Keratinocyte (primary cell): ENCODE measurements at regions not wholly inside any gene's neighbourhood (a gene's known extent, or its start where the extent isn't known, plus 50 kb on each side); places are given as distances from the start of the nearest gene placed in this dataset.

Source experiments
- DNase-seq: peaks from one replicate; pipeline ENCODE4 v3.0.0-alpha.2; 2011; ENCODE audit warnings: low read depth, missing footprints, low spot score
- FAIRE-seq: peaks from 2 replicates; lab custom pipeline; 2011; peaks lifted over from hg19 to GRCh38; lab: Jason Lieb, UNC
- H2AFZ ChIP-seq: 2 replicates; pipeline ENCODE4 v1.6.0; 2012; ENCODE audit warnings: low read length, control low read depth, inconsistent platforms; ENCODE audit not compliant: control insufficient read depth
- H3K27ac ChIP-seq: 2 replicates; pipeline ENCODE4 v1.5.1; 2011; ENCODE audit warnings: low read length; ENCODE audit not compliant: control insufficient read depth, insufficient read depth
- H3K27me3 ChIP-seq: 3 replicates; pipeline ENCODE4 v1.6.0; 2011; ENCODE audit warnings: low read length; ENCODE audit not compliant: control insufficient read depth, insufficient read depth; ENCODE audit errors: extremely low read depth
- H3K36me3 ChIP-seq, 2 experiments: 2 replicates in 1 of 2; 3 replicates in 1 of 2; pipeline ENCODE4 v1.5.1; 2011; ENCODE audit warnings: low read length in 2 of 2, mild to moderate bottlenecking in 1 of 2; ENCODE audit not compliant: control insufficient read depth in 2 of 2, insufficient read depth in 2 of 2; ENCODE audit errors: extremely low read depth in 1 of 2
- H3K4me1 ChIP-seq: 3 replicates; pipeline ENCODE4 v1.5.1; 2011; ENCODE audit warnings: low read length; ENCODE audit not compliant: control insufficient read depth, insufficient read depth; ENCODE audit errors: extremely low read depth
- H3K4me2 ChIP-seq: 3 replicates; pipeline ENCODE4 v1.6.0; 2011; ENCODE audit warnings: low read depth, low read length; ENCODE audit not compliant: control insufficient read depth, insufficient read depth; ENCODE audit errors: extremely low read depth
- H3K4me3 ChIP-seq, 3 experiments: fragments of 200-600 bp in 1 of 3; sonication (generic) in 1 of 3; 2 replicates in 2 of 3; 3 replicates in 1 of 3; pipeline ENCODE4 v1.5.1; 2011 to 2016; ENCODE audit warnings: low read length in 3 of 3, mild to moderate bottlenecking in 3 of 3, control low read depth in 2 of 3, inconsistent platforms in 1 of 3, low read depth in 1 of 3, mixed read lengths in 1 of 3, mixed run types in 1 of 3, moderate library complexity in 1 of 3; ENCODE audit not compliant: control insufficient read depth in 2 of 3, insufficient read depth in 2 of 3; ENCODE audit errors: extremely low read depth in 1 of 3
- H3K79me2 ChIP-seq: 2 replicates; pipeline ENCODE4 v1.6.0; 2012; ENCODE audit warnings: low read length; ENCODE audit not compliant: control insufficient read depth, insufficient read depth
- H3K9ac ChIP-seq: 3 replicates; pipeline ENCODE4 v1.6.0; 2011; ENCODE audit warnings: low read length; ENCODE audit not compliant: control insufficient read depth, insufficient read depth; ENCODE audit errors: extremely low read depth
- H3K9me1 ChIP-seq: 3 replicates; pipeline ENCODE4 v1.6.0; 2011; ENCODE audit warnings: low read length; ENCODE audit not compliant: control insufficient read depth, insufficient read depth; ENCODE audit errors: extremely low read depth
- H3K9me3 ChIP-seq: 2 replicates; pipeline ENCODE4 v1.5.1; 2012; ENCODE audit warnings: low read depth, low read length; ENCODE audit not compliant: control insufficient read depth
- H4K20me1 ChIP-seq: 3 replicates; pipeline ENCODE4 v1.6.0; 2011; ENCODE audit warnings: low read length; ENCODE audit not compliant: control insufficient read depth, insufficient read depth; ENCODE audit errors: extremely low read depth
- CTCF ChIP-seq, 3 experiments: IDR thresholded peaks in 1 of 3; conservative IDR thresholded peaks in 1 of 3; optimal IDR thresholded peaks in 1 of 3; 2 replicates in 2 of 3; 3 replicates in 1 of 3; pipeline versions ENCODE3 to v1.5.1; 2011; ENCODE audit warnings: low read length in 3 of 3, mild to moderate bottlenecking in 3 of 3, moderate library complexity in 2 of 3, control low read depth in 1 of 3, inconsistent platforms in 1 of 3; ENCODE audit not compliant: insufficient read depth in 2 of 3; ENCODE audit errors: extremely low read depth in 1 of 3
- EZH2 ChIP-seq: IDR thresholded peaks from one replicate; pipeline ENCODE4 v1.6.1; 2012; ENCODE audit warnings: inconsistent platforms, mild to moderate bottlenecking, low read length, moderate library complexity
- dilution Hi-C: fragments of 300-500 bp; cut with MboI; formaldehyde crosslinking; loops from one replicate; pipeline ENCODE4 v1.7.0; 2020; ENCODE audit warnings: low sequenced_read_pairs; ENCODE audit not compliant: extremely low pct_ligation_motif_present

GRCh38 chr11:15509082-15509481 is 394.4 kb downstream of the INSC start:
- Histone ChIP-seq H2AFZ (no peak overlapping the region), H3K9ac (no peak overlapping the region), H3K36me3 (no peaks in the 10 kb centered on the region), H4K20me1 (no peaks in the 10 kb centered on the region), H3K9me1 (no peaks in the 10 kb centered on the region), H3K27ac (no peak overlapping the region), H3K4me2 (no peak overlapping the region), H3K27me3 (no peaks in the 10 kb centered on the region), H3K79me2 (no peaks in the 10 kb centered on the region), H3K4me1 (no peaks in the 10 kb centered on the region), H3K4me3 (no peak overlapping the region), H3K9me3 (no peaks in the 10 kb centered on the region)
- dilution Hi-C loops, result no loop called here
- DNase-seq (no peak), FAIRE-seq (no peak)
- TF ChIP-seq CTCF (optimal IDR thresholded peaks at IDR 0.05 in 1 of 3, IDR thresholded peaks at IDR 0.05 in 1 of 3, conservative IDR thresholded peaks at IDR 0.05 in 1 of 3; ENCODE audit: extremely low read depth in 1 of 3, insufficient read depth in 2 of 3, low read length in 3 of 3), result no peak
- no peak for TF ChIP-seq EZH2

- H2AFZ ChIP-seq, result no peak overlapping the region
- H3K4me1 ChIP-seq, result no peaks in the 10 kb centered on the region
- FAIRE-seq (no peak), DNase-seq (no peak)
- H3K27ac ChIP-seq, result no peak overlapping the region
- no peaks in the 10 kb centered on the region for H4K20me1 ChIP-seq
- no peaks in the 10 kb centered on the region for H3K9me3 ChIP-seq
- H3K4me3 ChIP-seq, result no peak overlapping the region
- no peaks in the 10 kb centered on the region for H3K9me1 ChIP-seq
- H3K4me2 ChIP-seq, result no peak overlapping the region
- TF ChIP-seq CTCF (optimal IDR thresholded peaks at IDR 0.05 in 1 of 3, IDR thresholded peaks at IDR 0.05 in 1 of 3, conservative IDR thresholded peaks at IDR 0.05 in 1 of 3; ENCODE audit: extremely low read depth in 1 of 3, insufficient read depth in 2 of 3, low read length in 3 of 3) (no peak), EZH2 (no peak)
- H3K27me3 ChIP-seq, result no peaks in the 10 kb centered on the region
- dilution Hi-C loops, result no loop called here
- no peaks in the 10 kb centered on the region for H3K36me3 ChIP-seq
- no peaks in the 10 kb centered on the region for H3K79me2 ChIP-seq
- H3K9ac ChIP-seq, result no peak overlapping the region
Observed at GRCh38 chr11:15519124-15519791, 404.5 kb downstream of the INSC start.
